ENCODE measurements at regions not wholly inside any gene's neighbourhood (a gene's known extent, or its start where the extent isn't known, plus 50 kb on each side); places are given as distances from the start of the nearest gene placed in this dataset.

DNA sequence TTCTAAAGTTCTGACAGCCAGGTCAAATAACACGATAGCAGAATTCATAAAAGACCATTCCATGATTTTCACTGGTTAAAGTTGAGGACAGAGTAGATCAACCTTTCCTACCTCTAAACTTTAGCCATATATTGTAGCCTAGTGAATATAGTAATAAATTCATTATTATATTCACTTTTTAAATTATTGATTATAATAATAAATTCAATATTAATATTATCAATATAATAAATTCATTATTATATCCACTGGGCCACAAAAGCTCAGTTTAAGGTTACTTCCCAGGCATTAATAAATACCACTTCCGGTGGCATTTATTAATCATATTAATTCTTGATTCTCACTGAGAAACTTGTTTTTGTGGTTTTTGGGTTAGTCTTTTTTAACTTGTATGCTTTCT lies 85.7 kb upstream of the GPC6 start:
- no peak for DNase-seq (ENCODE audit: low read depth)

DNA sequence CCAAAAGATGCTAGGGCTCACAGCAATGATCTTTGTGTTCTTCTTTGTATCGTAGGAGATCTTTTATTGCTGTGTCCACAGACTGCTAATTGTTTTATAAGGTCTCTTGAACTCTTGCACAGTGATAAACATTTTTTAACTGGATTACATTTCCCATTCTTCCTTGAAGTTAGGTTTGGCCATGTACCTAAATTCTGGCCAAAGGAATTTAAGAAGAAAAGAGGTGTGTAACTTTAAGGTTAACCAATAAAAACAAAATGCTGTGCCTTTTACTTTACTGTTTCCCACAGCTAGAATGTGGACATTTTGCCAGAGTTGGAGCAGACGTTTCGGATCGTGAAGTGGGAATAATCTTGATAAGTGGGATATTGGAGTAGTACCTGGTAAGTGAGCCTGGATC lies 82.6 kb upstream of the GPC6 start:
- no peak for DNase-seq (ENCODE audit: low read depth)

DNA sequence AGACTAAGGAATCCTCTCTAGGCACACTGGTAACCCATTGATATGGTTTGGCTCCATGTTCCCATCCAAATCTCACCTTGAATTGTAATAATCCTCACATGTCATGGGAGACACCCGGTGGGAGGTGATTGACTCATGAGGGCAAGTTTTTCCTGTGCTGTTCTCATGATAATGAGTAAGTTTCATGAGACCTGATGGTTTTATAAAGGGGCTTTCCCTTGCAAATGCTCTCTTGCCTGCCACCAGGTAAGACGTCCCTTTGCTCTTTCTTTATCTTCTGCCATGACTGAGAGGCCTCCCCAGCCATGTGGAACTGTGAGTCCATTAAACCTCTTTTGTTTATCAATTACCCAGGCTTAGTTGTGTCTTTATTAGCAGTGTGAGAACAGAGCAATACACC lies 81.4 kb upstream of the GPC6 start:
- DNase-seq (ENCODE audit: low read depth): no peak

DNA sequence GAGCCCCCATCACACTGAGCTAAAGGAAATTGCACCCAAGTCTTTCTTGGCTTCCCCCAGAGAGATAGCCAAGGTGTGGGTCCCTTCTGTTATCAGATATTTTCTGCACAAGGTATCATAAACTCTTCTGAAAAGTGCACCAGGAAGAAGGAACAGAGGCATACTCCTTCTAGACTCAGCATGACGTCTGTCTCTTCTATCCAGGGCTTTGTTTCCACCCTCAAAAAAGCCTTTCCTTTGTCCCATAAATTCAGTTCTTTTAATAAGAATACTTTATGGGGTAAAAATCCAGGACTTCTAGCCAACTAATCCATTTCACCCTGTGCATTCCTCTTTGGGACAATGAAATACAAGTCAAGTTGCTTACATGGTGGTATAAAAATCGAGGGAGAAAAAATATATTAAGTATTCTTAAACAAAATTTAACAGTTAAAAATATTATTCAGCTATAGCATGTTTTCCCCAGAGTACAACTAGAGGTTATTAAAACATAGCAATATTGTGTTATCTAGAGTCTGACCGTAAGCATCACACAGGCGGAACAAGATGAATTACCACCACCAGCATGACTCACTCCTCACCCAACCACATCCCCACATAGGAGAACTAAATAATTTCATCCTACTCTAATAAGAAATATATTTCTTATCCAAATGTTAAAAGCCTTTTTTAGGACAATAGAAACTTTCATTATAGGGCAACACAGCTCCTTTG lies 79.9 kb upstream of the GPC6 start:
- DNase-seq (ENCODE audit: low read depth): no peak

DNA sequence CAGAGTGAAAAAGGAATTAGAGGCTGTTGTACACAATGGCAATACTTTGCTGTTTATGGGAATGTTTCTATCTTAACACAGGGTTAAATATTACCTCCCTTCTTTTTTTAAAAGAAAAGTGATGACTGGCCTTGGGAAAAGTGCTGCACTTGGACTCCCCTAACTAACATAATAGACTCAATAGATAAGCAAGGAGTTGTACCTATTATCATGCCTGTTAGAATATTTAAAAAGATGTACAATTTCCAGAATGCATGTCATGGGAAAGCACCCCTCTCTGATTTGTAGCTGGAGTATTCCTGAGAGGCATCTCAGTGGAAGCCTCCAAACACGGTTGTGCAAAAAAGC lies 79.3 kb upstream of the GPC6 start:
- DNase-seq (ENCODE audit: low read depth): no peak

DNA sequence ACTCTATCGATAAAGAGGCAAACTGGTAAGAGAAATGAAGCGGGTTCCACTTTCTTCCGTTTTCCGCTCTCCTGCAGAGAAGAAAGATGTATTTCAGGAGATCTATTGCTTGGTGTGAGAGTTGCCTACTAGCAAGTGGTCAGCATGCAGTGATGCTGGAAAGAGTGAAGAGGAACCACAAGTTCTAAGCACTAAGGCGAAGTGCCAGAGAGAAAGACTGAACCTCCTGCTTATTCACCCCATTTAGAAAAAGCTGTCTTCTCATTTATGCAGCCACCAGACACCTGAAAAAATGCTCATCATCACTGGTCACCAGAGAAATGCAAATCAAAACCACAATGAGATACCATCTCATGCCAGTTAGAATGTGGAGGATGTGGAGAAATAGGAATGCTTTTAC lies 78.7 kb upstream of the GPC6 start:
- no peak for DNase-seq (ENCODE audit: low read depth)

DNA sequence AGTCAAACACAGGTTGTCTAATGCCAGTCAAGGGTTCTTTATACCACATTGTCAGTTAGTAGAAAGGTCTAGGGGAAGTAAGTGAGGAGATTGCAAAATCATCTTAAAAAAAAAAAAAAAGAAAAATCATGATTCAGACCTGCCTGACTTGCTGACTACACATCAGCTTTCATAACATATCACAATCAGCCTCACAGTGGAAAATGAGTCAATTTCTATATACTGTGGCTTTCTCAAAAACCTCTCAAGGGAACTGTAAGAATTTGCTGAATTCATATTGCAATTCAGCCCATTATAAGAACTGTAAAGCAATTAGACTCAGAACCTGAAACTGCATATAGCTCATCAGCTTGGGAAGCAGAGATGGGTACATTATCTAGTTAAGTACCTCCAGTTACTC lies 75.3 kb upstream of the GPC6 start:
- peak; percentile 59 for DNase-seq (ENCODE audit: low read depth)

DNA sequence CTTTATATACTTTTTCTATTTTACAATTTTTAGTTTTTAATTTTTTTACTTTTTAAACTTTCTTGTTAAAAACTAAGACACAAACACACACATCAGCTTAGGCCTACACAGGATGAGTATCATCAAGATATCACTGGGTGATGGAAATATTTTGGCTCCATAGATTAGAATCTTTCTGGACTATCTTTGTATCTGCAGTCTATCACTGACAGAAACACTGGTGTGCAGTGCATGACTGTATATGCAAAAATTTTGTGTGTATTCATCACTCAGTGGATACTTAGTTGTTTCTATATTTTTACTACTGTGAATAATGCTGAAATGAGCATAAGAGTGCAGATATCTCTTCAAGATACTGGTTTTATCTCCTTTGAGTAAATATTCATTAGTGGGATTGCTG lies 68.0 kb upstream of the GPC6 start:
- no peak for DNase-seq (ENCODE audit: low read depth)

DNA sequence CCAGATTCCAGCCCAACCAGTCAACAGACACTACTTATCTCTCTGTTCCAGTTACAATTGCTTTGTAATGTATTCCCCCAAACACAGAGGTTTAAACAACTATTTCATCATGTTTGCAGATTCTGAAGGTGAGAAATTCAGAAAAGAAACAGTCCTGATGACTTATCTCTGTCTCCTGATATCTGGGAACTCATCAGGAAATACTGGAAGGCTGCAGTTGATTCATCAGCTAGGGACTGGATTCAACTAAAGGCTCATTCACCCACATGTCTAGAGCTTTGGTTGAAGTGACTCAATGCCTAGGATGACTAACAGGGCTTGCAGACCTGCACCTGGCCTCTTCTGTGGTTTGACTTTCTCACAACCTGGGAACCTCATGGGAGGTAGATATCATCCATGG lies 56.6 kb upstream of the GPC6 start:
- DNase-seq (ENCODE audit: low read depth): peak; percentile 62

DNA sequence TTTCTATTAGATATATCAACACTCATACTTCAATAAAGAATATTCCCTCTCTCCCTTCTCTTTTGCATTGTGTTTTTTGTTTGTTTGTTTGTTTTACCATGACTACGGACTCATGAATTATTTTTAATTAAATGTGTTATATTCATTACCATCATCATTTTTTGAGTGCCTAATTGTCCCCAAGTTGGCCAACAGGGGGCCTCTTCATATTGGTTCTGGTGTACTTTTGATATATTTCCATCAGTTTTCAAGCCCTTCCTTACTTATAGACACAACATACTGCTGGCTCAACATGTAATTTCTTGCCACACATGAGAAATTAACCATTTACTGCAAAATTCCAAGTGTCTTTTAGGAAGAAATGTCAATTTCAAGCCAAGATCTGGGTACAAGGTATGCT lies 54.5 kb upstream of the GPC6 start:
- no peak for DNase-seq (ENCODE audit: low read depth)

DNA sequence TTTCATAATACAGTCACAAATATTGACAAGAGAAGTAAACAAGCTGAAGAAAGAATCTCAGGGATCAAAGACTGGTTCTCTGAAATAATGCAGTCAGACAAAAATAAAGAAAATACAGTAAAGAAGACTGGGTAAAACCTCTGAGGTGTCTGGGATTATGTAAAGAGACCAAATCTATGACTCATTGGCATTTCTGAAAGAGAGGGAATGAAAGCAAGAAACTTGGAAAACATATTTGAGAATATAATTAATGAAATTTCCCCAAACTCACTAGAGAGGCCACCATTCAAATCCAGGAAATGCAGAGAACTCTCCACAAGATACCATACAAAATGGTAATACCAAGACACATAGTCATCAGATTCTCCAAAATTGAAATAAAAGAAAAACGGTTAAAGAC lies 53.0 kb upstream of the GPC6 start:
- DNase-seq (ENCODE audit: low read depth): no peak

DNA sequence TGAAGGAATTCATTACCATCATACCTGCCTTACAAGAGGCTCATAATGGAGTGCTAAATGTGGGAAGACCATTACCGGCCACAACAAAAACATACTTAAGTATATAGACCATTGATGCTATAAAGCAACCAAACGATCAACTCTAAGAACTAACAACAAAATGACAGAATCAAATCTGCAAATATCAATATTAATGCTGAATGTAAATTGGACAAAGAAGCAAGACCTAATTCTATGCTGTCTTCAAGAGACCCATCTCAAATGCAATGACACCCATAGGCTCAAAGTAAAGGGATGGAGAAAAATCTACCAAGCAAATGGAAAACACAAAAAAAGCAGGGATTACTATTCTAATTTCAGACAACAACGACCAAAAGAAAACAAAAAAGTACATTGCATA lies 52.3 kb upstream of the GPC6 start:
- no peak for DNase-seq (ENCODE audit: low read depth)
